Spleen (tissue), 7 donors: ENCODE measurements at regions not wholly inside any gene's neighbourhood (a gene's known extent, or its start where the extent isn't known, plus 50 kb on each side); places are given as distances from the start of the nearest gene placed in this dataset.

ENCODE experiments used
- POLR2A ChIP-seq, 3 donors: fragments of 450-650 bp; IDR thresholded peaks; one replicate each; pipeline ENCODE4 v1.5.1; 2017; ENCODE audit warnings: antibody characterized with exemption in 3 of 3, mild to moderate bottlenecking in 1 of 3
- TF ChIP-seq, protein P1 (sequence below), 11 experiments: fragments of 200-600 bp in 7 of 11; fragments of 450-650 bp in 4 of 11; sonication (generic) in 4 of 11; IDR thresholded peaks in 8 of 11; conservative IDR thresholded peaks in 3 of 11; 1 replicate in 7 of 11; 2 replicates in 4 of 11; pipeline versions ENCODE4 v1.4.0 to v1.8.0; 2016 to 2021; ENCODE audit warnings: antibody characterized with exemption in 11 of 11, inconsistent platforms in 4 of 11, mild to moderate bottlenecking in 1 of 11
- donor health status: DM: no; HTN: no; CAD: no; lungs with moderate emphysema.
- donor health status: DM: no; HTN: no; CAD: no.
- donor health status: DM: no; HTN: no; CAD: no.

DNA sequence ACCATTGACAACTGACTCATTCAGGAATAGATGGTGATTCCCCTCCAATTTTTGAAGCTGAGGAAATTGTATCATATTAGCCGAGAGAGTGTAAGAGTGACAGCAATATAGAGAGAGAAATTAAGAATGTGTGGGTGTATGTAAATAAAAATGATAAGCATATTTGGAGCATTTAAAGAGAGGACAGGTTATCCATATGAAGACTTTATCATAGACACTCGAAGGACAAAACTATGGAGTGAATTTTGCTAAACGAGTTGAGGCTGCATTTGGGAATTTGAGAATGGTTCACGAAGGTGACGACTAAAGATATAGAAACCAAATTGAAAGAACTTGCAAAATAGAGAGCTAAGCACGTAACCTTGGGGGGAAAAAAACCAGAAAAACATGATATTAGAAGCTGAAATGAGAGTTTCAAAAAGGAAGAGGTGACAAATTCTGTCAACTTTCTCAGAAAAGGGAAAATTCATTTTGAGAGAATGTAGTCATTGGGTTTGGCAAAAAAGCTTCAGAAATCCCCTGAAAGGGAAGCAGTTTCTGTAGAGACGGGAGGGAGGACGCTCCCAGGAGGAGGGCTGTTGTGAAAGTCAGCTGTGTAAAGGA lies 129.7 kb downstream of the KCNJ2 start:
- TF ChIP-seq POLR2A (IDR thresholded peaks at IDR 0.05), result no peak
- TF ChIP-seq, protein P1, sequence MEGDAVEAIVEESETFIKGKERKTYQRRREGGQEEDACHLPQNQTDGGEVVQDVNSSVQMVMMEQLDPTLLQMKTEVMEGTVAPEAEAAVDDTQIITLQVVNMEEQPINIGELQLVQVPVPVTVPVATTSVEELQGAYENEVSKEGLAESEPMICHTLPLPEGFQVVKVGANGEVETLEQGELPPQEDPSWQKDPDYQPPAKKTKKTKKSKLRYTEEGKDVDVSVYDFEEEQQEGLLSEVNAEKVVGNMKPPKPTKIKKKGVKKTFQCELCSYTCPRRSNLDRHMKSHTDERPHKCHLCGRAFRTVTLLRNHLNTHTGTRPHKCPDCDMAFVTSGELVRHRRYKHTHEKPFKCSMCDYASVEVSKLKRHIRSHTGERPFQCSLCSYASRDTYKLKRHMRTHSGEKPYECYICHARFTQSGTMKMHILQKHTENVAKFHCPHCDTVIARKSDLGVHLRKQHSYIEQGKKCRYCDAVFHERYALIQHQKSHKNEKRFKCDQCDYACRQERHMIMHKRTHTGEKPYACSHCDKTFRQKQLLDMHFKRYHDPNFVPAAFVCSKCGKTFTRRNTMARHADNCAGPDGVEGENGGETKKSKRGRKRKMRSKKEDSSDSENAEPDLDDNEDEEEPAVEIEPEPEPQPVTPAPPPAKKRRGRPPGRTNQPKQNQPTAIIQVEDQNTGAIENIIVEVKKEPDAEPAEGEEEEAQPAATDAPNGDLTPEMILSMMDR (IDR thresholded peaks at IDR 0.05 in 8 of 11, conservative IDR thresholded peaks at IDR 0.05 in 3 of 11), result no peak
